DND-41 (cell line): ENCODE measurements at regions not wholly inside any gene's neighbourhood (a gene's known extent, or its start where the extent isn't known, plus 50 kb on each side); places are given as distances from the start of the nearest gene placed in this dataset.

Experiments used
- CTCF ChIP-seq: IDR thresholded peaks from 2 replicates; pipeline ENCODE4 v1.5.1; 2012; ENCODE audit warnings: borderline replicate concordance, low read length, moderate library complexity, mild to moderate bottlenecking; ENCODE audit not compliant: poor library complexity, severe bottlenecking; ENCODE audit errors: extremely low read depth
- EZH2 ChIP-seq: IDR thresholded peaks from 3 replicates; pipeline ENCODE4 v1.6.1; 2012; ENCODE audit warnings: borderline replicate concordance, low read depth, mild to moderate bottlenecking, moderate library complexity, low read length, inconsistent platforms; ENCODE audit not compliant: severe bottlenecking

GRCh38 chr5:40440746-40441145 lies 239.0 kb upstream of the PTGER4 start:
- TF ChIP-seq EZH2 (no peak), CTCF (no peak)
